GM19452 (cell line): ENCODE measurements at regions not wholly inside any gene's neighbourhood (a gene's known extent, or its start where the extent isn't known, plus 50 kb on each side); places are given as distances from the start of the nearest gene placed in this dataset.
"Not testable (repeated sequence)": the region's sequence is repeated elsewhere in the genome, so short reads cannot be mapped to it uniquely, and the experiment has no call there.

Source experiments
- ATAC-seq: cut with Tn5 transposase; IDR thresholded peaks from one replicate; pipeline ENCODE4 v1.9.1; 2021; ENCODE audit not compliant: unreplicated experiment

- ATAC-seq = no peak
Measured at GRCh38 chr16:86335266-86336172, 174.8 kb upstream of the FOXF1 start.

- ATAC-seq = no peak
Measured at GRCh38 chr16:86337138-86337537, 173.2 kb upstream of the FOXF1 start.

- ATAC-seq = no peak
Measured at GRCh38 chr16:86337581-86338402, 172.5 kb upstream of the FOXF1 start.

- ATAC-seq = no peak
Measured at GRCh38 chr16:86338403-86339115, 171.8 kb upstream of the FOXF1 start.

- no peak for ATAC-seq
Measured at GRCh38 chr16:86342161-86342834, 168.0 kb upstream of the FOXF1 start.

GRCh38 chr16:86343027-86343795, 167.1 kb upstream of the FOXF1 start:
- ATAC-seq = no peak

- ATAC-seq = no peak
Measured at GRCh38 chr16:86343796-86344585, 166.3 kb upstream of the FOXF1 start.

GRCh38 chr16:86344586-86344871, 165.8 kb upstream of the FOXF1 start:
- no peak for ATAC-seq

- ATAC-seq = no peak
Measured at GRCh38 chr16:86344881-86345280, 165.4 kb upstream of the FOXF1 start.

GRCh38 chr16:86345516-86345915, 164.8 kb upstream of the FOXF1 start:
- ATAC-seq = no peak

- no peak for ATAC-seq
Measured at GRCh38 chr16:86346034-86346433, 164.3 kb upstream of the FOXF1 start.

- no peak for ATAC-seq
Measured at GRCh38 chr16:86347090-86347489, 163.2 kb upstream of the FOXF1 start.

GRCh38 chr16:86347916-86348555, 162.3 kb upstream of the FOXF1 start:
- no peak for ATAC-seq

GRCh38 chr16:86349338-86349900, 160.9 kb upstream of the FOXF1 start:
- ATAC-seq = no peak

- ATAC-seq = no peak
Measured at GRCh38 chr16:86350289-86350688, 160.0 kb upstream of the FOXF1 start.

GRCh38 chr16:86351041-86351784, 159.1 kb upstream of the FOXF1 start:
- ATAC-seq = no peak

- not testable (repeated sequence) for ATAC-seq
Measured at GRCh38 chr16:86351785-86352139, 158.6 kb upstream of the FOXF1 start.

GRCh38 chr16:86353148-86353547, 157.2 kb upstream of the FOXF1 start:
- no peak for ATAC-seq
